Neural cell (in vitro differentiated cells): ENCODE measurements at regions not wholly inside any gene's neighbourhood (a gene's known extent, or its start where the extent isn't known, plus 50 kb on each side); places are given as distances from the start of the nearest gene placed in this dataset.

Source experiments
- H2AFZ ChIP-seq: fragments of 200-600, 300-800 bp; sonication (generic), shearing (Covaris generic); 2 replicates; pipeline ENCODE4 v1.6.0; 2014; ENCODE audit warnings: low read depth, mild to moderate bottlenecking, antibody characterized with exemption, low read length, moderate library complexity
- H3F3A ChIP-seq: fragments of 200-600 bp; shearing (Covaris generic); 2 replicates; pipeline ENCODE4 v1.6.1; 2016; ENCODE audit warnings: mild to moderate bottlenecking, moderate library complexity, mixed read lengths, antibody characterized with exemption, low read length; ENCODE audit not compliant: insufficient read depth, poor library complexity, severe bottlenecking
- H3K27ac ChIP-seq: fragments of 200-600, 300-800 bp; sonication (generic), shearing (Covaris generic); 2 replicates; pipeline ENCODE4 v1.5.1; 2014; ENCODE audit warnings: mild to moderate bottlenecking, low read length, moderate library complexity
- H3K27me3 ChIP-seq: fragments of 300-800, 200-600 bp; sonication (generic), shearing (Covaris generic); 2 replicates; pipeline ENCODE4 v1.6.0; 2014; ENCODE audit warnings: mild to moderate bottlenecking, low read depth, low read length, moderate library complexity; ENCODE audit not compliant: insufficient read depth
- H3K36me3 ChIP-seq: fragments of 300-800, 200-600 bp; sonication (generic), shearing (Covaris generic); 2 replicates; pipeline ENCODE4 v1.5.1; 2014; ENCODE audit warnings: mild to moderate bottlenecking, antibody characterized with exemption, low read length, moderate library complexity; ENCODE audit not compliant: insufficient read depth
- H3K4me2 ChIP-seq: fragments of 300-800, 200-600 bp; sonication (generic), shearing (Covaris generic); 2 replicates; pipeline ENCODE4 v1.6.0; 2014; ENCODE audit warnings: mild to moderate bottlenecking, low read length
- H3K4me3 ChIP-seq: fragments of 300-800, 200-600 bp; sonication (generic), shearing (Covaris generic); 2 replicates; pipeline ENCODE4 v1.5.1; 2014; ENCODE audit warnings: mild to moderate bottlenecking, low read length, moderate library complexity
- H3K79me2 ChIP-seq: fragments of 200-600 bp; shearing (Covaris generic); replicated peaks from 2 replicates; pipeline ENCODE4 v1.6.0; 2014; ENCODE audit warnings: mild to moderate bottlenecking, low read length, moderate library complexity; ENCODE audit not compliant: insufficient read depth
- H3K9ac ChIP-seq: fragments of 300-800, 200-600 bp; sonication (generic), shearing (Covaris generic); 2 replicates; pipeline ENCODE4 v1.6.1; 2016; ENCODE audit warnings: mild to moderate bottlenecking, low read length, mixed read lengths
- H3K9me2 ChIP-seq: fragments of 200-600 bp; shearing (Covaris generic); 2 replicates; pipeline ENCODE4 v1.6.1; 2016; ENCODE audit warnings: mild to moderate bottlenecking, low read length, mixed read lengths; ENCODE audit not compliant: insufficient read depth
- H3K9me3 ChIP-seq: fragments of 200-600, 300-800 bp; sonication (generic), shearing (Covaris generic); 2 replicates; pipeline ENCODE4 v1.6.1; 2016; ENCODE audit warnings: mild to moderate bottlenecking, mixed run types, low read length, moderate library complexity, mixed read lengths
- H4K20me1 ChIP-seq: fragments of 200-600 bp; shearing (Covaris generic); 2 replicates; pipeline ENCODE4 v1.6.1; 2016; ENCODE audit warnings: mild to moderate bottlenecking, mixed run types; ENCODE audit not compliant: insufficient read depth
- CTCF ChIP-seq: fragments of 450-650 bp; IDR thresholded peaks from 2 replicates; pipeline ENCODE4 v1.5.1; 2014; ENCODE audit warnings: antibody characterized with exemption, mild to moderate bottlenecking, moderate library complexity; ENCODE audit not compliant: poor library complexity, severe bottlenecking
- EP300 ChIP-seq: fragments of 450-650 bp; conservative IDR thresholded peaks from 2 replicates; pipeline ENCODE4 v1.6.1; 2014; ENCODE audit warnings: antibody characterized with exemption, mild to moderate bottlenecking, moderate library complexity; ENCODE audit not compliant: poor library complexity, severe bottlenecking
- EZH2 ChIP-seq: fragments of 200-600, 300-800 bp; shearing (Covaris generic), sonication (generic); IDR thresholded peaks from 2 replicates; pipeline ENCODE4 v1.6.1; 2014; ENCODE audit warnings: antibody characterized with exemption, low read length, borderline replicate concordance, mild to moderate bottlenecking; ENCODE audit not compliant: insufficient read depth, poor library complexity, severe bottlenecking
- MXI1 ChIP-seq: fragments of 450-650 bp; conservative IDR thresholded peaks from 2 replicates; pipeline ENCODE4 v1.6.1; 2014; ENCODE audit warnings: antibody characterized with exemption, mild to moderate bottlenecking; ENCODE audit not compliant: poor library complexity, severe bottlenecking
- POLR2AphosphoS5 ChIP-seq: IDR thresholded peaks from 2 replicates; pipeline ENCODE4 v1.6.1; 2012
- RAD21 ChIP-seq: fragments of 450-650 bp; conservative IDR thresholded peaks from 2 replicates; pipeline ENCODE4 v1.6.1; 2014; ENCODE audit warnings: antibody characterized with exemption, mild to moderate bottlenecking, moderate library complexity
- REST ChIP-seq: IDR thresholded peaks from 2 replicates; pipeline ENCODE4 v1.6.1; 2012; ENCODE audit warnings: borderline replicate concordance
- SMC3 ChIP-seq: fragments of 450-650 bp; conservative IDR thresholded peaks from 2 replicates; pipeline ENCODE4 v1.6.1; 2014; ENCODE audit warnings: antibody characterized with exemption, mild to moderate bottlenecking, moderate library complexity; ENCODE audit not compliant: poor library complexity
- TAF1 ChIP-seq: IDR thresholded peaks from 2 replicates; pipeline ENCODE4 v1.6.1; 2012; ENCODE audit warnings: low read depth

GRCh38 chr10:78589687-78590086 lies 479.1 kb upstream of the ZMIZ1 start:
- Histone ChIP-seq H3K9me2 (no peaks in the 10 kb centered on the region), H3K4me3 (no peak overlapping the region), H3K4me2 (no peak overlapping the region), H3K36me3 (no peaks in the 10 kb centered on the region), H3K79me2 (no peaks in the 10 kb centered on the region), H3F3A (no peaks in the 10 kb centered on the region), H3K27ac (no peak overlapping the region), H3K9me3 (no peaks in the 10 kb centered on the region), H2AFZ (no peak overlapping the region), H3K9ac (no peak overlapping the region), H3K27me3 (no peaks in the 10 kb centered on the region), H4K20me1 (no peaks in the 10 kb centered on the region)
- no peak for TF ChIP-seq CTCF
- TF ChIP-seq EP300 = no peak
- TF ChIP-seq SMC3 = no peak
- TF ChIP-seq TAF1 = no peak
- no peak for TF ChIP-seq REST
- no peak for TF ChIP-seq EZH2
- TF ChIP-seq MXI1 = no peak
- TF ChIP-seq RAD21 = no peak
- no peak for TF ChIP-seq POLR2AphosphoS5

GRCh38 chr10:78591066-78591465 lies 477.7 kb upstream of the ZMIZ1 start:
- H3K9me2 ChIP-seq = no peaks in the 10 kb centered on the region
- H3K4me3 ChIP-seq = no peak overlapping the region
- no peak overlapping the region for H3K4me2 ChIP-seq
- H3K36me3 ChIP-seq = no peaks in the 10 kb centered on the region
- H2AFZ ChIP-seq = no peak overlapping the region
- no peaks in the 10 kb centered on the region for H3K27me3 ChIP-seq
- H3K9me3 ChIP-seq = no peaks in the 10 kb centered on the region
- no peaks in the 10 kb centered on the region for H4K20me1 ChIP-seq
- no peak overlapping the region for H3K9ac ChIP-seq
- H3K79me2 ChIP-seq = no peaks in the 10 kb centered on the region
- H3K27ac ChIP-seq = no peak overlapping the region
- H3F3A ChIP-seq = no peaks in the 10 kb centered on the region
- TF ChIP-seq TAF1 = no peak
- TF ChIP-seq CTCF = no peak
- TF ChIP-seq MXI1 = no peak
- TF ChIP-seq EZH2 = no peak
- no peak for TF ChIP-seq POLR2AphosphoS5
- no peak for TF ChIP-seq RAD21
- no peak for TF ChIP-seq SMC3
- TF ChIP-seq EP300 = no peak
- TF ChIP-seq REST = no peak
